SK-N-SH (cell line): ENCODE measurements at regions not wholly inside any gene's neighbourhood (a gene's known extent, or its start where the extent isn't known, plus 50 kb on each side); places are given as distances from the start of the nearest gene placed in this dataset.

ENCODE experiments used
- CTCF ChIA-PET: fragments of 300-600, 350-600 bp; formaldehyde crosslinking; extraction: SDS; loops from one replicate; lab custom pipeline; 2021; lab: Yijun Ruan, JAX
- POLR2A ChIA-PET: fragments of 350-600 bp; sonication (Branson Sonifier 250); formaldehyde crosslinking; extraction: SDS; loops from one replicate; lab custom pipeline; 2020; ENCODE audit warnings: antibody characterized with exemption, inconsistent platforms; lab: Yijun Ruan, JAX
- DNase-seq: peaks from one replicate; pipeline ENCODE4 v3.0.0; 2012
- H2AFZ ChIP-seq: fragments of 200-600 bp; sonication (generic); 2 replicates; pipeline ENCODE4 v1.8.1; 2016; ENCODE audit warnings: antibody characterized with exemption, mild to moderate bottlenecking, low read depth
- H3F3A ChIP-seq: fragments of 200-600 bp; sonication (generic); replicated peaks from 2 replicates; pipeline ENCODE3; 2016; ENCODE audit warnings: antibody characterized with exemption, mild to moderate bottlenecking; ENCODE audit not compliant: insufficient read depth
- H3K27ac ChIP-seq, 2 experiments: fragments of 200-500 bp in 1 of 2; fragments of 200-600 bp in 1 of 2; sonication (Bioruptor generic) in 1 of 2; sonication (generic), shearing (Covaris generic) in 1 of 2; 2 replicates each; pipeline versions ENCODE4 v1.5.1 to v1.6.1; 2014 to 2016; ENCODE audit warnings: low read depth in 2 of 2, inconsistent platforms in 1 of 2, low read length in 1 of 2, mild to moderate bottlenecking in 1 of 2, mixed read lengths in 1 of 2
- H3K27me3 ChIP-seq: fragments of 200-600 bp; sonication (generic), shearing (Covaris generic); 2 replicates; pipeline ENCODE4 v1.6.1; 2016; ENCODE audit warnings: mixed run types; ENCODE audit not compliant: insufficient read depth
- H3K36me3 ChIP-seq, 2 experiments: fragments of 200-500 bp in 1 of 2; fragments of 200-600 bp in 1 of 2; sonication (Bioruptor generic) in 1 of 2; sonication (generic) in 1 of 2; replicated peaks in 1 of 2; 2 replicates each; pipeline versions ENCODE3 to v1.5.1; 2014 to 2016; ENCODE audit warnings: low read length in 1 of 2, mild to moderate bottlenecking in 1 of 2; ENCODE audit not compliant: insufficient read depth in 2 of 2, control insufficient read depth in 1 of 2
- H3K4me1 ChIP-seq, 2 experiments: fragments of 200-500 bp in 1 of 2; fragments of 200-600 bp in 1 of 2; sonication (Bioruptor generic) in 1 of 2; sonication (generic), shearing (Covaris generic) in 1 of 2; 2 replicates each; pipeline versions ENCODE4 v1.5.1 to v1.6.1; 2014 to 2016; ENCODE audit warnings: low read depth in 1 of 2, low read length in 1 of 2, mixed run types in 1 of 2; ENCODE audit not compliant: insufficient read depth in 2 of 2, control insufficient read depth in 1 of 2
- H3K4me2 ChIP-seq: fragments of 200-600 bp; sonication (generic), shearing (Covaris generic); 2 replicates; pipeline ENCODE4 v1.6.1; 2017; ENCODE audit warnings: mixed run types
- H3K4me3 ChIP-seq, 2 experiments: fragments of 200-500 bp in 1 of 2; fragments of 200-600 bp in 1 of 2; sonication (Bioruptor generic) in 1 of 2; sonication (generic), shearing (Covaris generic) in 1 of 2; 2 replicates each; pipeline versions ENCODE4 v1.5.1 to v1.8.1; 2014 to 2016; ENCODE audit warnings: low read depth in 2 of 2, inconsistent platforms in 1 of 2, low read length in 1 of 2, mild to moderate bottlenecking in 1 of 2, mixed read lengths in 1 of 2, moderate library complexity in 1 of 2
- H3K79me2 ChIP-seq: fragments of 200-600 bp; sonication (generic); 2 replicates; pipeline ENCODE4 v1.8.1; 2017; ENCODE audit warnings: mild to moderate bottlenecking; ENCODE audit not compliant: insufficient read depth
- H3K9ac ChIP-seq: fragments of 200-600 bp; sonication (generic); 2 replicates; pipeline ENCODE4 v1.6.1; 2017; ENCODE audit warnings: mixed run types
- H3K9me2 ChIP-seq: fragments of 200-600 bp; sonication (generic); 2 replicates; pipeline ENCODE4 v1.6.1; 2017; ENCODE audit warnings: mixed run types
- H3K9me3 ChIP-seq: fragments of 200-600 bp; sonication (generic); 2 replicates; pipeline ENCODE4 v1.6.1; 2017; ENCODE audit warnings: mixed run types, mild to moderate bottlenecking, moderate library complexity
- H4K20me1 ChIP-seq: fragments of 200-600 bp; sonication (generic); 2 replicates; pipeline ENCODE4 v1.6.1; 2017; ENCODE audit warnings: mild to moderate bottlenecking, mixed run types; ENCODE audit not compliant: insufficient read depth
- CHD2 ChIP-seq: fragments of 150-350 bp; IDR thresholded peaks from 2 replicates; pipeline ENCODE4 v1.6.1; 2018; ENCODE audit warnings: low read length; ENCODE audit not compliant: partially characterized antibody
- CTCF ChIP-seq: fragments of 200-600 bp; sonication (generic); IDR thresholded peaks from 2 replicates; pipeline ENCODE4 v1.6.1; 2017; ENCODE audit warnings: antibody characterized with exemption, mild to moderate bottlenecking, moderate library complexity
- EP300 ChIP-seq, 2 experiments: IDR thresholded peaks; 2 replicates each; pipeline versions ENCODE4 v1.4.0 to v1.6.1; 2012; ENCODE audit warnings: borderline replicate concordance in 1 of 2, low read depth in 1 of 2, low read length in 1 of 2
- FOSL2 ChIP-seq: IDR thresholded peaks from 2 replicates; pipeline ENCODE4 v1.4.0; 2012; ENCODE audit warnings: low read depth, mild to moderate bottlenecking, moderate library complexity, borderline replicate concordance
- GABPA ChIP-seq: IDR thresholded peaks from 2 replicates; pipeline ENCODE4 v1.4.0; 2012; ENCODE audit warnings: low read depth, mild to moderate bottlenecking
- GATA2 ChIP-seq: sonication (generic); formaldehyde crosslinking; IDR thresholded peaks from 2 replicates; pipeline ENCODE4 v1.5.0; 2020; ENCODE audit warnings: mild to moderate bottlenecking, missing genetic modification reagents
- JUND ChIP-seq: IDR thresholded peaks from 2 replicates; pipeline ENCODE4 v1.4.0; 2012
- MXI1 ChIP-seq: IDR thresholded peaks from 2 replicates; pipeline ENCODE4 v1.6.1; 2012; ENCODE audit warnings: mild to moderate bottlenecking, low read depth, low read length, improper control_type of control experiment
- NFIC ChIP-seq: IDR thresholded peaks from 2 replicates; pipeline ENCODE4 v1.4.0; 2012; ENCODE audit warnings: borderline replicate concordance
- NRF1 ChIP-seq: IDR thresholded peaks from 2 replicates; pipeline ENCODE4 v1.6.1; 2012; ENCODE audit warnings: low read depth, mild to moderate bottlenecking, low read length
- RAD21 ChIP-seq: IDR thresholded peaks from 2 replicates; pipeline ENCODE4 v1.6.1; 2012; ENCODE audit warnings: mild to moderate bottlenecking, low read length
- RCOR1 ChIP-seq: fragments of 150-350 bp; IDR thresholded peaks from 2 replicates; pipeline ENCODE4 v1.6.1; 2017; ENCODE audit warnings: antibody characterized with exemption, low read length
- RXRA ChIP-seq: IDR thresholded peaks from 2 replicates; pipeline ENCODE4 v1.4.0; 2012; ENCODE audit warnings: low read depth, mild to moderate bottlenecking, borderline replicate concordance
- SIN3A ChIP-seq: IDR thresholded peaks from 2 replicates; pipeline ENCODE4 v1.6.1; 2012; ENCODE audit warnings: low read depth, mild to moderate bottlenecking, low read length, moderate library complexity, borderline replicate concordance
- SMC3 ChIP-seq: IDR thresholded peaks from 2 replicates; pipeline ENCODE4 v1.6.1; 2012; ENCODE audit warnings: low read depth, low read length, improper control_type of control experiment
- TAF1 ChIP-seq: IDR thresholded peaks from 2 replicates; pipeline ENCODE4 v1.6.1; 2012; ENCODE audit warnings: low read depth, mild to moderate bottlenecking, low read length, moderate library complexity, borderline replicate concordance
- TCF12 ChIP-seq: IDR thresholded peaks from 2 replicates; pipeline ENCODE4 v1.4.0; 2012
- TEAD4 ChIP-seq: IDR thresholded peaks from 2 replicates; pipeline ENCODE4 v1.4.0; 2012; ENCODE audit warnings: mild to moderate bottlenecking, borderline replicate concordance; ENCODE audit not compliant: insufficient read depth
- ZBTB33 ChIP-seq: IDR thresholded peaks from 2 replicates; pipeline ENCODE4 v1.4.0; 2012; ENCODE audit warnings: low read depth, borderline replicate concordance
- WGBS: methylation state at CpG from one replicate; pipeline ENCODE4 v1.1.6; 2017; ENCODE audit warnings: low lambda C conversion rate; 5-methylcytosine and 5-hydroxymethylcytosine counted together
- TF ChIP-seq, protein P1 (sequence below): IDR thresholded peaks from 2 replicates; pipeline ENCODE4 v1.6.1; 2012; ENCODE audit warnings: mild to moderate bottlenecking, low read depth, low read length, moderate library complexity

DNA sequence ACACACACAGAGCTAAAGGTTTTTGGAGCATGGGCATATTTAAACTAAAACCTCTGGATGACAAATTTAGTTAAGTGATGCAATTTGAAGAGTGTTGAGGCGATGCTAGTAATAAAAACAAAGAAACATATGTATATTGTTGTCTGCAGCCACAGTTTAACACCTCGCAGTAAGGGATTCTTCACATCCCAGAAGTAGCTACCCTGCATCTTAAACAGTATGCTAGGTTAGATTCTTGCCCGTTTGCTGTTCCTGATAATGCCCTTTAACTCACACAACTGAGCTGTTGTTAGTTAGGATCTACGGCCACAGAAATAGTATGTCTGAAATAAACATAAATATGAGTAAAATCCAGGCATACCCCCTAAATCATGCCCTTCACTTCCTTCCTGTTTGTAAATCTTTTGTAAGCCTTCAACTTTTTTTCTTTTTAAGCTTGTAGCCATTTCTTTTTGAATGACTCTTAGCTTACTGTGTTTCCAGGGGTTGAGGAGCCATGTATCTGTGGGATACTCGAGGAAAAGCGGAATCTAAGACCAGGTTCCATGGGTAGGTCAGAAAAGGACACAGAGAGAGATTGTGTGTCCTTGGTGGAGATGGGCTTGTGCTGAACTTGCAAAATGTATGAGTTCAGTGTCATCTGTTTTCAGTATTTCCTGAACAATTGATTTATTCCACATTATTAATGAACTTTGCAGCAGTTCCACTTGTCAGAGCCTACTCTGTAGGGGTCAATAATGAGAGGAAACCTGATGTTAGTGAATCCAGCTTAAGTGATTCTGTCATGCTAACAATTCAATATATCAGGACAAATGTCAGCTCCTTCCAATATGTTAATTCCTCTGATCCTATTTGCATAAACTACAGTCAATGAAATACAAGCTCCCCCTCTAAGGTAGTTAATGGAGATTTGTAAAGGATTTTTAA, 349.6 kb downstream of the GPAT3 start:
- TF ChIP-seq GABPA (no peak), RAD21 (no peak), GATA2 (CRISPR knock-in tag) (no peak), JUND (no peak), FOSL2 (no peak), MXI1 (no peak), NFIC (no peak), NRF1 (no peak), RXRA (no peak), RCOR1 (no peak), TCF12 (no peak), SIN3A (no peak), TEAD4 (no peak), TAF1 (no peak), ZBTB33 (no peak), SMC3 (no peak), EP300 (IDR thresholded peaks at IDR 0.05; ENCODE audit: borderline replicate concordance in 1 of 2, low read depth in 1 of 2, low read length in 1 of 2) (no peak), CTCF (no peak), CHD2 (no peak)
- TF ChIP-seq, protein P1, sequence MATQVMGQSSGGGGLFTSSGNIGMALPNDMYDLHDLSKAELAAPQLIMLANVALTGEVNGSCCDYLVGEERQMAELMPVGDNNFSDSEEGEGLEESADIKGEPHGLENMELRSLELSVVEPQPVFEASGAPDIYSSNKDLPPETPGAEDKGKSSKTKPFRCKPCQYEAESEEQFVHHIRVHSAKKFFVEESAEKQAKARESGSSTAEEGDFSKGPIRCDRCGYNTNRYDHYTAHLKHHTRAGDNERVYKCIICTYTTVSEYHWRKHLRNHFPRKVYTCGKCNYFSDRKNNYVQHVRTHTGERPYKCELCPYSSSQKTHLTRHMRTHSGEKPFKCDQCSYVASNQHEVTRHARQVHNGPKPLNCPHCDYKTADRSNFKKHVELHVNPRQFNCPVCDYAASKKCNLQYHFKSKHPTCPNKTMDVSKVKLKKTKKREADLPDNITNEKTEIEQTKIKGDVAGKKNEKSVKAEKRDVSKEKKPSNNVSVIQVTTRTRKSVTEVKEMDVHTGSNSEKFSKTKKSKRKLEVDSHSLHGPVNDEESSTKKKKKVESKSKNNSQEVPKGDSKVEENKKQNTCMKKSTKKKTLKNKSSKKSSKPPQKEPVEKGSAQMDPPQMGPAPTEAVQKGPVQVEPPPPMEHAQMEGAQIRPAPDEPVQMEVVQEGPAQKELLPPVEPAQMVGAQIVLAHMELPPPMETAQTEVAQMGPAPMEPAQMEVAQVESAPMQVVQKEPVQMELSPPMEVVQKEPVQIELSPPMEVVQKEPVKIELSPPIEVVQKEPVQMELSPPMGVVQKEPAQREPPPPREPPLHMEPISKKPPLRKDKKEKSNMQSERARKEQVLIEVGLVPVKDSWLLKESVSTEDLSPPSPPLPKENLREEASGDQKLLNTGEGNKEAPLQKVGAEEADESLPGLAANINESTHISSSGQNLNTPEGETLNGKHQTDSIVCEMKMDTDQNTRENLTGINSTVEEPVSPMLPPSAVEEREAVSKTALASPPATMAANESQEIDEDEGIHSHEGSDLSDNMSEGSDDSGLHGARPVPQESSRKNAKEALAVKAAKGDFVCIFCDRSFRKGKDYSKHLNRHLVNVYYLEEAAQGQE: no peak
- TF ChIP-seq, all 33 proteins: peak for 0
- H3F3A ChIP-seq: no peaks in the 10 kb centered on the region
- no peaks in the 10 kb centered on the region for H3K9me3 ChIP-seq
- H3K36me3 ChIP-seq: no peaks in the 10 kb centered on the region
- H2AFZ ChIP-seq: no peak overlapping the region
- H4K20me1 ChIP-seq: no peaks in the 10 kb centered on the region
- ChIA-PET POLR2A (no interaction called here), CTCF (no interaction called here)
- DNase-seq: no peak
- WGBS: 21% methylated on average over 6 of the region's 6 CpGs
- no peak overlapping the region for H3K9ac ChIP-seq
- H3K9me2 ChIP-seq: no peaks in the 10 kb centered on the region
- no peaks in the 10 kb centered on the region for H3K27me3 ChIP-seq
- no peaks in the 10 kb centered on the region for H3K4me1 ChIP-seq
- H3K4me2 ChIP-seq: no peak overlapping the region
- H3K27ac ChIP-seq: no peak overlapping the region
- H3K4me3 ChIP-seq: no peak overlapping the region
- no peaks in the 10 kb centered on the region for H3K79me2 ChIP-seq
